HG03135 (cell line): ENCODE measurements at regions not wholly inside any gene's neighbourhood (a gene's known extent, or its start where the extent isn't known, plus 50 kb on each side); places are given as distances from the start of the nearest gene placed in this dataset.
"Not testable (repeated sequence)": the region's sequence is repeated elsewhere in the genome, so short reads cannot be mapped to it uniquely, and the experiment has no call there.

ENCODE experiments used
- ATAC-seq: cut with Tn5 transposase; IDR thresholded peaks from one replicate; pipeline ENCODE4 v1.9.1; 2021; ENCODE audit warnings: mild to moderate bottlenecking, moderate library complexity; ENCODE audit not compliant: unreplicated experiment

GRCh38 chr10:3661271-3661670 lies 123.7 kb downstream of the KLF6 start:
- ATAC-seq = no peak

- no peak for ATAC-seq
These were observed 124.3 kb downstream of the KLF6 start for GRCh38 chr10:3660753-3661152.

DNA sequence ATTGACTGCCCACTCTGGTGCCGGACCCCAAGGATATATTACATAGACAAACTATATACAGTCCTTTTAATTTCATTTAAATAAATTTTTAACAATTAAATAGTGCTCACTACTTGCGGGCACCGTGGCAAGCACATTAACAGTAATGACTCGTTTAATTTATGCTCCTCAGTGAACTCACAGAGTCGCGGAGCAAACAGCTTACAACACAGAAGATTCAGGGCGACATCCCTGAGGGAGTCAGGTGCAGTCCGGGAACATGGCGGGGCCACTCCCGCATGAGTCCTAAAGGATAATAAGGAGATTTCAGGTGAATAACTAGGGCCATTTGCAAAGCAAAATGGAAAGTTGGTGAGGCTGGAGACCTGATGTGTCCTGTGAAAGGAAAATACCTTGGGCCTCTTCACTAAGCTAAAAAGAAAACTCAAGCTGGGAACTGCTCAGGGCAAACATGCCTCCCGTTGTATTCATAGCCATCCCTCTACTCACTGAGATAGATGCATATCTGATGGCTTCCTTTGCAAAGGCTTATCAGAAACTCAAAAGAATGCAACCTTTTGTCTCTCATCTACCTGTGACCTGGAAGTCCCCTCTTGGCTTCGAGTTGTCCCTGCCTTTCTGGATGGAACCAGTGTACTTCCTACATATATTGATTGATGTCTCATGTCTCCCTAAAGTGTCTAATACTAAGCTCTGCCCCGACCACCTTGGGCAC lies 125.6 kb downstream of the KLF6 start:
- no peak for ATAC-seq

- ATAC-seq = no peak
These were observed 126.2 kb downstream of the KLF6 start for GRCh38 chr10:3658766-3659165.

DNA sequence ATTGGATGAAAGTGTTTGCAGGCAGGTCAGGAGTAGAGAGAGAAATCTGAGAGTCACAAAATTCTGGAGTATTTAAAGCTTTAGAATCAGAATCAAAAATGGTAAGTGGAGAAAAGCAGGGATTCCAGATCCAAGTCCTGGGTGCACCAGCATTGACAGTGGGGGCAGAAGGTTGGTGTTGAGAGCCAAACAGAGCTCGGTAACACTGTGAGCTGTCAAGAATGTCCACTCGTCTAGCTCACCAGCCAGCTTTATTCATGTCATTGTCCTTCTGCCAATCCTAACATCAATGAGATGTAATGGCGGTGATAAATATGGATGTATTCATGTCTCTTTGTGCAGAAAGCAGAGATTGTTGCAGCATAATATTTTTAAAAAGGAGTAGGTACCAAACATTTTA lies 128.8 kb downstream of the KLF6 start:
- ATAC-seq = no peak

GRCh38 chr10:3655528-3655927 lies 129.5 kb downstream of the KLF6 start:
- no peak for ATAC-seq

GRCh38 chr10:3654980-3655379 lies 130.0 kb downstream of the KLF6 start:
- no peak for ATAC-seq

GRCh38 chr10:3654496-3654895 lies 130.5 kb downstream of the KLF6 start:
- ATAC-seq = no peak

DNA sequence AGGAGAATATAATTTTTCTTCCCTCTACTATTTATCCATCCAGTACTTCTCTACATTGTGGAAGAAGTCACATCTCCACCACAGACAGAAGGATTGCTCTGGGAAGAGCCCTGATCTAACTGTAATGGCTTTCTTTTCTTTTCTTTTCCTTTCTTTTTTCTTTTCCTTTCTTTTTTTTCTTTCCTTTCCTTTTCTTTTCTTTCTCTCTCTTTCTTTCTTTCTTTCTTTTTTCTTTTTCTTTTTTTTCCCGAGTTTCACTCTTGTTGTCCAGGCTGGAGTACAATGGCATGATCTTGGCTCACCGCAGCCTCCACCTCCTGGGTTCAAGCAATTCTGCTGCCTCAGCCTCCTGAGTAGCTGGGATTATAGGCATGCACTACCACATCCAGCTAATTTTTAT lies 131.7 kb downstream of the KLF6 start:
- not testable (repeated sequence) for ATAC-seq

- no peak for ATAC-seq
These were observed 132.1 kb downstream of the KLF6 start for GRCh38 chr10:3652886-3653285.

DNA sequence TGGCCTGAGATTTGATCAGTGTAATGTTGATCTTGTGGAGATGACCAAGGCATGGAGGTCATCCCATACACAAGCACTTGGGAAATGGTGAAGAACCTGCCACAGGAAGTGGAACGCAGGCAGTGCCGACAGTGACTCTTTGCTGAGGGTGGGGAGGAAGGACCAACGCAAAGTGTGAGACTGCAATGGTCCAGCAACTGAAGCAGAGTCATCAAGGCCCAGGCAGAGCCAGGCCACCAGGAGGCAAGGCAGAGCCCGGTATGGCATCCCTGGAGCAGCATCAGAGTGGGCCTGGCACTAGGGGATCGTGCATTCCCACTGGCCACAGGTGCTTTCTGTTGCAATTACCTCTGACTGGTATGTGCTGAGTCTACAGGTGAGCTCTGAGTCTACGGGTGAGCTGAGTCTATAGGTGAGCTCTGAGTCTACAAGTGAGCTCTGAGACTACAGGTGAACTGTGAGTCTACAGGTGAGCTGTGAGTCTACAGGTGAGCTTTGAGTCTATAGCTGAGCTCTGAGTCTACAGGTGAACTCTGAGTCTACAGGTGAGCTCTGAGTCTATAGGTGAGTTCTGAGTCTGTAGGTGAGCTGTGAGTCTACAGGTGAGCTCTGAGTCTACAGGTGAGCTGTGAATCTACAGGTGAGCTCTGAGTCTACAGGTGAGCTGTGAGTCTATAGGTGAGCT lies 132.9 kb downstream of the KLF6 start:
- ATAC-seq = no peak

- ATAC-seq = no peak
These were observed 136.4 kb downstream of the KLF6 start for GRCh38 chr10:3648576-3648975.

GRCh38 chr10:3648170-3648569 lies 136.8 kb downstream of the KLF6 start:
- ATAC-seq = no peak

DNA sequence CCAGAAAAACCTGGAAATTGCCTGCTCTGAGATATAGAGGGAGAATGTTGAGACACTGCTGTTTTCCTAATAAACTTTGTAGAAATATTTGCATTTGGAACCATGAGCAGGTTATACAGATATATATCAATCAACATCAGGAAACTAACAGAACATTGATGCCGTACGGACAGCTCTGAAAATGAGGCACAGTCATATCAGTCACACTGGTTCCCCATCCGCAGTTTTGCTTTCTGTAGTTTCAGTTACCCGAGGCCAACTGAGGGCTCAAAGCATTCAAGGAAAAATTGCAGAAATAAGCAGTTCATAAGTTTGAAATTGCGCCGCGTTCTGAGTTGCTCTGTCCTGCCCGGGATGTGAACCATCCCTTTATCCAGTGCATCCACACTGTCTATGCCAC lies 137.9 kb downstream of the KLF6 start:
- no peak for ATAC-seq

GRCh38 chr10:3645406-3645805 lies 139.6 kb downstream of the KLF6 start:
- no peak for ATAC-seq

DNA sequence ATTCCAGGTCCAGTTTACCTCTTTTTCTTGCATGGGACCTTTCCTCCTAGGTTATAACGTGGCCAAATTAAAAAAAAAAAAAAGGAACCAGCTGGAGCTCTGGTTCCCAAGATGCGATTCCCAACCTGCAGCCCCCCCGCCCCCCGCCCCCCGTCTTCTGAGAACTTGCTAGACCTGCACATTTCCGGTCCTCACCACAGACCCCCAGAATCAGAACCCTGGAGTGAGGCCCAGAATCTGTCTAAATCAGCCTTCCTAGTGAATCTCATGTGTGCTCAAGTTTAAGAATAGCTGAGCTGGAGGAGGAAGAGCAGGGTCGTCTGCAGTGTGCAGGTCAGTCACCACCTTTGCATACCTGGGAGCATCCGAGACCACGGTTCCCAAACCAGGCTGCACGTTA lies 144.2 kb downstream of the KLF6 start:
- ATAC-seq = no peak

- no peak for ATAC-seq
These were observed 145.5 kb downstream of the KLF6 start for GRCh38 chr10:3639546-3639945.

DNA sequence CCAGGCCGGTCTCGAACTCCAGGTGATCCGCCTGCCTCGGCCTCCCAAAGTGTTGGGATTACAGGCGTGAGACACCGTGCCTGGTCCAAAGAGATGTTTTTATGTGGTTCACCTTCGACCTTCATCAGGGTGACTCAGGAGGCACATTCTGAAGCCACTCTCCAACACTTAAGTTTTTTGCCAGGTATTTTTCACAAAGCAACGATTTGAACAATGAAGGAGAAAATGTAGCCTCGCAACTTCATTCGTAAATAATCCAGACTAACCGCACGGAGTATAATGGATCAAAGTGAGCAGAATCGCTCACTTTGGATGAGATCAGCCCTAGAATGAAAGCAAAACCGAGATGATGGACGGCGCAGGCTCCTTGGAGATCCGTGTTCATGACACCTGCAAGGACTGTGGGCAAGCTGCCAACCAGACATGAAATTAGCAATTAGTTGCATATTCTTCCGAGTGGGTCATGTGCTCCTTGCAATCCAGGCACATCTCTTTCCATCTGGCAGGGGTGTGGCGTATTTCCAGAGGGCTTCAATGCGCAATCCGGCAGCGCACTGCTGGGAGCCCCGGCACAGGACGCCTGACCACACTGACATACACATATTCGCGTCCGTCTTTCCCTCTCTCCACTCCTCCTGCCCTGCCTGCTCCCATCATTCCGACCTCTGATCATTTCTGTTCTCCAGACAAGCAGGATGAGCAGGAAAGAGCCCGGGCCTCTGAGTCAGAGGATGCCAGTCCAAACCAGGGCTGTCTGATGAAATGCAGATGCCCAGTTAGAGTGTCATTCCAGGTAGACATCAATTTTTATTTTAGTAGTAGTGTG lies 148.4 kb downstream of the KLF6 start:
- ATAC-seq = no peak

- no peak for ATAC-seq
These were observed 149.3 kb downstream of the KLF6 start for GRCh38 chr10:3635697-3636096.

DNA sequence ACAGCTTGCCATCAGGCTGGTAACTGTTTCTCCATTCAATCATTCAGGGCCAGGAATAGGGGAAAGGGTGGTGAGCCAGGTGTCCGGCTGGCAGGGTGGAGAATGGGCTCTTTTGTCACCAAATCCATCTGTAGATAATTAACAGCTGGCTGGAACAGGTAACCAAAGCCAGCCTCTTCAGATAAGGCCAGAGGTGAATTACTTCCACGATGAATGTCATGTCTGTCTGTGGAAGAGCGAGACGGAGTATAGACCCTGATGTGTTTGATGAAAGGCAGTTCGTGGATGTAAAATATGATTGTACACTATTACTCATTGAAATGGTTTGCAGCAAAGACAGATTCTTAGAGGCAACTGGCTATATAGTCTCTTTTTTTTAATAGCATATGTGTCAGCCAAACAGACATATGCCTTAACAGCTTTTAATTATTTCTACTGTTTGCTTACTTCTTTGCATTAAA lies 149.8 kb downstream of the KLF6 start:
- no peak for ATAC-seq

GRCh38 chr10:3634646-3635045 lies 150.4 kb downstream of the KLF6 start:
- ATAC-seq = not testable (repeated sequence)
